ENCODE measurements at regions not wholly inside any gene's neighbourhood (a gene's known extent, or its start where the extent isn't known, plus 50 kb on each side); places are given as distances from the start of the nearest gene placed in this dataset.

DNA sequence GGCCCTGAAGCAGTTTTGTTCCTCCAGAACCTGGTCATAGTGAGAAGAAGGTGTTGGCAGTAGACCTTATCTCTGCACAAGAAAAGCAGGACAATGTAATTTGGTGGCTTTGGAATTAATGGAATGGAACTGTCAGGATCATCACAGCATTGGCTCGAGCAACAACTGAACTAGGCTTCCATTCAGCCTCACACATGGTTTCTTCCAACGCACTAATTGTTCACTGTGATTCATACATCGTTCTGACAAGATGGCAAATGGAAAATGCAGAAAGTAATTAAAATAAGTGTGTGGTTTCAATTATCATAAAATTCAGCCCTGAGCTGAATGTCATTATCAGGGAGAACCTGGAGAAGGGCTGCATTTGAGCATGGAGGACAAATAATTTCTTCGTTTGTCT lies 80.6 kb downstream of the MFSD1 start:
- Mint-ChIP-seq H3K27me3 (peaks cover 6 to 24% of the 10 kb centered on the region in 2 donors), H3K36me3 (peaks cover 10% of the 10 kb centered on the region), H3K9me3 (peaks cover 4% of the 10 kb centered on the region), H3K4me3 (no peak overlapping the region), H3K4me1 (ENCODE audit: low read depth in 2 of 2) (no peaks in the 10 kb centered on the region), H3K27ac (no peak overlapping the region)
- DNase-seq (ENCODE audit: low spot score) = no peak
- no peak for ATAC-seq

GRCh38 chr3:158896729-158897128 lies 94.9 kb downstream of the MFSD1 start:
- Mint-ChIP-seq H3K27me3 (no peaks in the 10 kb centered on the region), H3K4me1 (ENCODE audit: low read depth in 2 of 2) (no peaks in the 10 kb centered on the region), H3K4me3 (no peak overlapping the region), H3K27ac (no peak overlapping the region), H3K9me3 (no peaks in the 10 kb centered on the region), H3K36me3 (no peaks in the 10 kb centered on the region)
- no peak for ATAC-seq
- no peak for DNase-seq (ENCODE audit: low spot score)

DNA sequence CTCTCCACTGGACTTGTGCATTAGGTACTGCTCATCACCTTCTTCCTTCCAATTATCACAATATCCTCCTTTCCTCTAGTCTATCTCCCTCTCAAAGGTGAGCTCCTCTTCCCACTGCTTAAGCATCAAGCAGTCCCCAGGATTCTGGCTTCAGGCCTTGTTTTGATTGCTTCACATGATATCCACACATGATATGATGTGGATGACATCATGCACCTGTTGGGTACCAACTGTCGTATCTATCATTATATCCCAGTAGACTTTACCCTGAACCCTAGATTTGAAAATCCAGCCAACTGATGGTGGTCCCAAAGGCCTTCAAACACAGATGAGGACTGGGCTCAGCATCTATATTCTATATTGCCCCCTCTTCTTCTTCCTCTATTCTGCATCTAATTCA lies 104.9 kb downstream of the MFSD1 start:
- H3K27me3 Mint-ChIP-seq = peaks cover 12 to 26% of the 10 kb centered on the region in 2 donors
- H3K27ac Mint-ChIP-seq = no peak overlapping the region
- no peak overlapping the region for H3K4me3 Mint-ChIP-seq
- H3K36me3 Mint-ChIP-seq = no peaks in the 10 kb centered on the region
- no peak for DNase-seq (ENCODE audit: low spot score)
- peaks cover 4% of the 10 kb centered on the region for H3K9me3 Mint-ChIP-seq
- H3K4me1 Mint-ChIP-seq (ENCODE audit: low read depth in 2 of 2) = no peaks in the 10 kb centered on the region
- no peak for ATAC-seq

GRCh38 chr3:158908187-158908734 lies 106.4 kb downstream of the MFSD1 start:
- Mint-ChIP-seq H3K27me3 (peaks cover 12 to 26% of the 10 kb centered on the region in 2 donors), H3K36me3 (no peaks in the 10 kb centered on the region), H3K27ac (no peak overlapping the region), H3K4me3 (no peak overlapping the region), H3K9me3 (peaks cover 4% of the 10 kb centered on the region), H3K4me1 (ENCODE audit: low read depth in 2 of 2) (no peaks in the 10 kb centered on the region)
- DNase-seq (ENCODE audit: low spot score) = no peak
- ATAC-seq = no peak

GRCh38 chr3:158909870-158910269 lies 108.0 kb downstream of the MFSD1 start:
- ATAC-seq (no peak), DNase-seq (ENCODE audit: low spot score) (no peak)
- H3K4me3 Mint-ChIP-seq = no peak overlapping the region
- H3K9me3 Mint-ChIP-seq = peaks cover 4% of the 10 kb centered on the region
- H3K36me3 Mint-ChIP-seq = no peaks in the 10 kb centered on the region
- no peaks in the 10 kb centered on the region for H3K4me1 Mint-ChIP-seq (ENCODE audit: low read depth in 2 of 2)
- peaks cover 12 to 26% of the 10 kb centered on the region in 2 donors for H3K27me3 Mint-ChIP-seq
- H3K27ac Mint-ChIP-seq = no peak overlapping the region

DNA sequence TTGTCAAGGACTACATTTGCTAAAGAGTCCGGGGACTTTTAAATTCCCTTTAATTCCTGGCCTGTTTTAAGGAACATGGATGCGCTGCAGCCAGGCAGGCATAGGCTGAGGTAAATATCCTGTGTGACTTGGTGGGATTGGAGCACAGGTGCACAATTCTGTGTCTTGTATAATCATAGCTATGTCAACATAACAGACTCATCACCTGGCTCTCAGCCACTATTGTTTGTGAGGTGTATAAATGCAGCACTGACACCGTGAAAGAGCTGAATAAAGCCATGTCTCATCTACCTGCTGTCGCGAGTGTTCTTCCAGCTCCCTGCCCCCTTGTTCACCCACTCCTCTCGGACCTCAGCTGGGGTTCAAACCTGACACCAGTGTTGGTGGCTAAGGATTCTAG lies 109.7 kb downstream of the MFSD1 start:
- no peak overlapping the region for H3K27ac Mint-ChIP-seq
- H3K27me3 Mint-ChIP-seq = peaks cover 6 to 18% of the 10 kb centered on the region in 2 donors
- H3K4me3 Mint-ChIP-seq = no peak overlapping the region
- no peaks in the 10 kb centered on the region for H3K36me3 Mint-ChIP-seq
- H3K4me1 Mint-ChIP-seq (ENCODE audit: low read depth in 2 of 2) = no peaks in the 10 kb centered on the region
- no peak for ATAC-seq
- peaks cover 2% of the 10 kb centered on the region for H3K9me3 Mint-ChIP-seq
- DNase-seq (ENCODE audit: low spot score) = no peak

GRCh38 chr3:158912188-158912587 lies 110.3 kb downstream of the MFSD1 start:
- Mint-ChIP-seq H3K9me3 (no peaks in the 10 kb centered on the region), H3K27ac (no peak overlapping the region), H3K27me3 (peaks cover 3 to 12% of the 10 kb centered on the region in 2 donors), H3K4me3 (no peak overlapping the region), H3K4me1 (ENCODE audit: low read depth in 2 of 2) (no peaks in the 10 kb centered on the region), H3K36me3 (no peaks in the 10 kb centered on the region)
- DNase-seq (ENCODE audit: low spot score) = no peak
- no peak for ATAC-seq

DNA sequence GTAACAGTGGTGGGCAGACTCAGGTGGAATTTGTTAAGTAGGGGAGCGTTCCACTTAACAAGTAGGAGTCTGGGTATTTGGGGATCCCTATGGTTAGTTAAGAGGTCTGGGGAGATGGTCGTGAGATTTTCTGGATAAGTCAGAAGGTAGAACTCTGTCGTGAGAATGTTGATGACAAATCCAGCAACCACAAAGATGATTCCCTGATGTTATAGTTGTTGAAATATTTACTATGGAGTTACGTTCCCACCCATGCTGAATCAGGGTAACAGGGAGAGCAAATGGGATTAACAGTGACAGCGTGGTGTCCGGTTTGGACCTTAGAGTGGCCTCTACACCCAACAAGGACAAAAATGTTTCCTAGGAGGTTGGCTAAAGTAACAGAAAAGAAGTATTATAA lies 110.8 kb downstream of the MFSD1 start:
- Mint-ChIP-seq H3K27ac (no peak overlapping the region), H3K36me3 (no peaks in the 10 kb centered on the region), H3K27me3 (peaks cover 0 to 8% of the 10 kb centered on the region in 2 donors), H3K4me1 (ENCODE audit: low read depth in 2 of 2) (no peaks in the 10 kb centered on the region), H3K4me3 (no peak overlapping the region), H3K9me3 (no peaks in the 10 kb centered on the region)
- ATAC-seq (no peak), DNase-seq (ENCODE audit: low spot score) (no peak)

GRCh38 chr3:158916111-158916510 lies 114.3 kb downstream of the MFSD1 start:
- no peak for ATAC-seq

DNA sequence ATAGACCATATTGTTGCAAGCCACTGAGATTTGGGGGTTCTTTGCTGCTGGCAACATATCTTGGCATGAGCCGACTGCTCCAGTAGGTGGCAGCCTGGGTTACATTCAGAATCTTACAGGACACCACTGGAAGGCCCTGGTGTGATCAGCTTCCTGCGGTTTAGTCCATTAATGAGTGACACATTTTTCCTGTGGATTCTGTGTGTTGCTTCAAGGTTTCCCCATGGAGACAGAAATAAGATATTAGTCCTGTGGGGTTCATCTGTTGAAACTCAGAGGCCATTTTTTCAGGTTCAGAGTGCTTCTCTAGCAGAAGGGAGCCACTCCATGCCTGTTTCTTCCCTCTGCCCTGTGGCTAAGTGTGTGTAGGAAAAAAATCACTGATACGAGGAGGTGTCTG lies 116.2 kb downstream of the MFSD1 start:
- Mint-ChIP-seq H3K27ac (no peak overlapping the region), H3K4me1 (ENCODE audit: low read depth in 2 of 2) (no peaks in the 10 kb centered on the region), H3K4me3 (no peak overlapping the region), H3K36me3 (no peaks in the 10 kb centered on the region), H3K9me3 (peaks cover 3% of the 10 kb centered on the region), H3K27me3 (peaks cover 0 to 4% of the 10 kb centered on the region in 2 donors)
- ATAC-seq (no peak), DNase-seq (ENCODE audit: low spot score) (no peak)

More at GRCh38 chr3:158916111-158916510, 114.3 kb downstream of the MFSD1 start:
- peaks cover 3% of the 10 kb centered on the region for H3K9me3 Mint-ChIP-seq
- H3K27ac Mint-ChIP-seq = no peak overlapping the region
- H3K27me3 Mint-ChIP-seq = peaks cover 0 to under 1% of the 10 kb centered on the region in 2 donors
- no peaks in the 10 kb centered on the region for H3K36me3 Mint-ChIP-seq
- no peak for DNase-seq (ENCODE audit: low spot score)
- no peaks in the 10 kb centered on the region for H3K4me1 Mint-ChIP-seq (ENCODE audit: low read depth in 2 of 2)
- no peak overlapping the region for H3K4me3 Mint-ChIP-seq

DNA sequence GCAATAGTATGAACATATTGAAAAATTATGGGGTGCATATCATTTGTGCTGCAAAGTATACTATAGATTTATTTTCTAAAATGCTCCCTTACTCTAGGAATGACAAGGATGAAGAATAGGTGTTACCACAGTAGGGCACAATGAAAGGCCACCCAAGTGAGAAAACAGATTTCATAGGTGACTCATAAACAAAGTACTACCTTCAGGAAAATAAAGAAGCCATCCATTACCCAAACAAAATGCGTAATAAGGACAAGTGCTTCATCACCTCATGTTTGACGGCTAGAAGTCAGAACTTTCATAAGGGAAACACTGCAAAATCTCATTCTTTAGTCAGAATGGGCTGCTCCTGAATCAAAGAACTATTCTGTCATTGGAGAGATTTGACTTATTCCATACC lies 116.6 kb downstream of the MFSD1 start:
- peaks cover 0 to 4% of the 10 kb centered on the region in 2 donors for H3K27me3 Mint-ChIP-seq
- H3K9me3 Mint-ChIP-seq = peaks cover 3% of the 10 kb centered on the region
- H3K4me1 Mint-ChIP-seq (ENCODE audit: low read depth in 2 of 2) = no peaks in the 10 kb centered on the region
- H3K4me3 Mint-ChIP-seq = no peak overlapping the region
- ATAC-seq (no peak), DNase-seq (ENCODE audit: low spot score) (no peak)
- H3K36me3 Mint-ChIP-seq = no peaks in the 10 kb centered on the region
- no peak overlapping the region for H3K27ac Mint-ChIP-seq

GRCh38 chr3:158920371-158920770 lies 118.5 kb downstream of the MFSD1 start:
- DNase-seq (ENCODE audit: low spot score) (no peak), ATAC-seq (no peak)
- Mint-ChIP-seq H3K36me3 (no peaks in the 10 kb centered on the region), H3K27me3 (peaks cover under 1 to 4% of the 10 kb centered on the region in 2 donors), H3K4me3 (no peak overlapping the region), H3K9me3 (peaks cover 3% of the 10 kb centered on the region), H3K27ac (no peak overlapping the region), H3K4me1 (ENCODE audit: low read depth in 2 of 2) (no peaks in the 10 kb centered on the region)

- no peaks in the 10 kb centered on the region for H3K9me3 Mint-ChIP-seq
- DNase-seq (ENCODE audit: low spot score) (no peak), ATAC-seq (no peak)
- peaks cover 4 to 16% of the 10 kb centered on the region in 2 donors for H3K27me3 Mint-ChIP-seq
- H3K4me1 Mint-ChIP-seq (ENCODE audit: low read depth in 2 of 2) = no peaks in the 10 kb centered on the region
- H3K4me3 Mint-ChIP-seq = no peak overlapping the region
- H3K27ac Mint-ChIP-seq = no peak overlapping the region
- H3K36me3 Mint-ChIP-seq = no peaks in the 10 kb centered on the region
These were observed 123.2 kb downstream of the MFSD1 start for GRCh38 chr3:158925021-158925420.

GRCh38 chr3:158925828-158926494 lies 124.1 kb downstream of the MFSD1 start:
- ATAC-seq = no peak
- Mint-ChIP-seq H3K27ac (no peak overlapping the region), H3K36me3 (no peaks in the 10 kb centered on the region), H3K27me3 (peaks cover 4 to 16% of the 10 kb centered on the region in 2 donors), H3K4me1 (ENCODE audit: low read depth in 2 of 2) (no peaks in the 10 kb centered on the region), H3K4me3 (no peak overlapping the region), H3K9me3 (no peaks in the 10 kb centered on the region)
- no peak for DNase-seq (ENCODE audit: low spot score)

GRCh38 chr3:158935846-158936245 lies 134.0 kb downstream of the MFSD1 start:
- no peaks in the 10 kb centered on the region for H3K36me3 Mint-ChIP-seq
- H3K27ac Mint-ChIP-seq = no peak overlapping the region
- H3K4me1 Mint-ChIP-seq (ENCODE audit: low read depth in 2 of 2) = no peaks in the 10 kb centered on the region
- H3K4me3 Mint-ChIP-seq = no peak overlapping the region
- H3K9me3 Mint-ChIP-seq = peaks cover 10% of the 10 kb centered on the region
- peaks cover 2 to 11% of the 10 kb centered on the region in 2 donors for H3K27me3 Mint-ChIP-seq
- no peak for ATAC-seq
- no peak for DNase-seq (ENCODE audit: low spot score)
